HCT116 (cell line): ENCODE measurements at regions not wholly inside any gene's neighbourhood (a gene's known extent, or its start where the extent isn't known, plus 50 kb on each side); places are given as distances from the start of the nearest gene placed in this dataset.

Experiments used
- ATAC-seq: fragments of 200-7000 bp; cut with Tn5 transposase; 2 replicates; pipeline ENCODE4 v1.9.1; 2020; ENCODE audit warnings: mild to moderate bottlenecking, moderate library complexity
- BruUV-seq: library from RNA; stranded (reverse); fragments of 400-500 nt; replicated peaks from 2 replicates; lab custom pipeline; 2021; lab: Mats Ljungman, UMichigan
- CTCF ChIA-PET: fragments of 300-600 bp; sonication (Branson Sonifier 250); formaldehyde crosslinking; loops from one replicate; lab custom pipeline; 2021; ENCODE audit warnings: antibody characterized with exemption; lab: Charles Lee
- POLR2A ChIA-PET: fragments of 300-600, 350-600 bp; sonication (Branson Sonifier 250); formaldehyde crosslinking; loops from one replicate; lab custom pipeline; 2021; ENCODE audit warnings: antibody characterized with exemption; lab: Charles Lee
- RAD21 ChIA-PET, 2 experiments: fragments of 300-600 bp; sonication (Branson Sonifier 250); formaldehyde crosslinking; loops; one replicate each; lab custom pipeline; 2023; ENCODE audit warnings: low total read pairs in 2 of 2; ENCODE audit not compliant: uncharacterized antibody in 2 of 2, unreplicated experiment in 2 of 2, low non-redundant PET in 1 of 2; lab: Charles Lee
- DNase-seq: peaks from one replicate; pipeline ENCODE4 v3.0.0-alpha.2; 2010; ENCODE audit warnings: low read depth, low spot score
- H2AFZ ChIP-seq: fragments of 200-600 bp; shearing (Covaris generic), sonication (generic); 2 replicates; pipeline ENCODE4 v1.6.1; 2017; ENCODE audit warnings: low read depth, mixed run types, mixed read lengths, antibody characterized with exemption, low read length; ENCODE audit not compliant: poor library complexity, severe bottlenecking
- H3K27ac ChIP-seq: 2 replicates; pipeline ENCODE4 v1.5.1; 2012; ENCODE audit warnings: low read depth, low read length
- H3K27me3 ChIP-seq: fragments of 200-600 bp; sonication (generic); 2 replicates; pipeline ENCODE4 v1.6.1; 2016; ENCODE audit warnings: mixed run types, low read length, mixed read lengths; ENCODE audit not compliant: insufficient read depth
- H3K36me3 ChIP-seq, 2 experiments: fragments of 200-500 bp in 1 of 2; fragments of 200-600 bp in 1 of 2; sonication (Bioruptor generic) in 1 of 2; sonication (generic) in 1 of 2; 2 replicates each; pipeline versions ENCODE4 v1.5.1 to v1.6.1; 2014 to 2016; ENCODE audit warnings: low read length in 2 of 2, inconsistent platforms in 1 of 2, mixed read lengths in 1 of 2, mixed run types in 1 of 2; ENCODE audit not compliant: insufficient read depth in 2 of 2, control insufficient read depth in 1 of 2
- H3K4me1 ChIP-seq, 2 experiments: fragments of 200-600 bp in 1 of 2; sonication (generic) in 1 of 2; 2 replicates each; pipeline versions ENCODE4 v1.5.1 to v1.6.1; 2012 to 2017; ENCODE audit warnings: low read length in 2 of 2, inconsistent platforms in 1 of 2, mild to moderate bottlenecking in 1 of 2, mixed read lengths in 1 of 2, mixed run types in 1 of 2, moderate library complexity in 1 of 2; ENCODE audit not compliant: insufficient read depth in 2 of 2, control insufficient read depth in 1 of 2
- H3K4me2 ChIP-seq: fragments of 200-600 bp; sonication (generic); 2 replicates; pipeline ENCODE4 v1.6.1; 2017; ENCODE audit warnings: mixed run types, low read length, mixed read lengths
- H3K4me3 ChIP-seq, 2 experiments: fragments of 200-600 bp in 1 of 2; sonication (generic) in 1 of 2; replicated peaks in 1 of 2; 2 replicates each; pipeline ENCODE4 v1.5.1; 2011 to 2016; ENCODE audit warnings: low read length in 2 of 2, control low read depth in 1 of 2, low read depth in 1 of 2, mild to moderate bottlenecking in 1 of 2, mixed read lengths in 1 of 2, mixed run types in 1 of 2
- H3K79me2 ChIP-seq: fragments of 200-600 bp; sonication (generic); 2 replicates; pipeline ENCODE4 v1.6.1; 2017; ENCODE audit warnings: mild to moderate bottlenecking, mixed run types, low read length, moderate library complexity, mixed read lengths; ENCODE audit not compliant: insufficient read depth
- H3K9ac ChIP-seq: fragments of 200-600 bp; sonication (generic); 2 replicates; pipeline ENCODE4 v1.6.1; 2016; ENCODE audit warnings: low read length, mixed read lengths
- H3K9me2 ChIP-seq: fragments of 200-600 bp; sonication (generic), shearing (Covaris generic); 2 replicates; pipeline ENCODE4 v1.6.1; 2017; ENCODE audit warnings: mixed run types, mild to moderate bottlenecking, moderate library complexity; ENCODE audit not compliant: insufficient read depth
- H3K9me3 ChIP-seq, 2 experiments: fragments of 200-500 bp in 1 of 2; fragments of 200-600 bp in 1 of 2; sonication (Bioruptor generic) in 1 of 2; sonication (generic) in 1 of 2; 2 replicates each; pipeline ENCODE4 v1.6.1; 2014 to 2017; ENCODE audit warnings: low read length in 2 of 2, mixed read lengths in 2 of 2, inconsistent platforms in 1 of 2, low read depth in 1 of 2, mild to moderate bottlenecking in 1 of 2, mixed run types in 1 of 2, moderate library complexity in 1 of 2; ENCODE audit not compliant: control insufficient read depth in 1 of 2, insufficient read depth in 1 of 2
- H4K20me1 ChIP-seq: fragments of 200-600 bp; sonication (generic), shearing (Covaris generic); 2 replicates; pipeline ENCODE4 v1.6.1; 2017; ENCODE audit warnings: mixed run types, mild to moderate bottlenecking, moderate library complexity; ENCODE audit not compliant: insufficient read depth
- FOSL1 ChIP-seq: IDR thresholded peaks from 2 replicates; pipeline ENCODE4 v1.6.1; 2012; ENCODE audit warnings: low read depth
- POLR2AphosphoS5 ChIP-seq: IDR thresholded peaks from 2 replicates; pipeline ENCODE4 v1.6.1; 2011; ENCODE audit warnings: mild to moderate bottlenecking, low read depth, low read length, moderate library complexity
- SIN3A ChIP-seq: IDR thresholded peaks from 2 replicates; pipeline ENCODE4 v1.6.1; 2012; ENCODE audit warnings: low read depth
- SP1 ChIP-seq: IDR thresholded peaks from 2 replicates; pipeline ENCODE4 v1.6.1; 2012; ENCODE audit warnings: low read depth
- TCF7L2 ChIP-seq: IDR thresholded peaks from 2 replicates; pipeline ENCODE4 v1.7.0; 2011; ENCODE audit warnings: borderline replicate concordance, inconsistent platforms; ENCODE audit not compliant: insufficient read depth, insufficient read length; ENCODE audit errors: extremely low read depth
- YY1 ChIP-seq: IDR thresholded peaks from 2 replicates; pipeline ENCODE4 v1.6.1; 2011; ENCODE audit warnings: low read length, low read depth, moderate library complexity, mild to moderate bottlenecking; ENCODE audit not compliant: insufficient replicate concordance; ENCODE audit errors: extremely low read depth
- intact Hi-C: fragments of 100-400 bp; cut with micrococcal nuclease; formaldehyde crosslinking; loops from 2 replicates; pipeline ENCODE4 v1.10.0; 2022
- TF ChIP-seq, protein P1 (sequence below): IDR thresholded peaks from 2 replicates; pipeline ENCODE4 v1.6.1; 2012
- TF ChIP-seq, protein P2 (sequence below): IDR thresholded peaks from 2 replicates; pipeline ENCODE4 v1.6.1; 2011; ENCODE audit warnings: mild to moderate bottlenecking, low read length, moderate library complexity; ENCODE audit not compliant: insufficient replicate concordance; ENCODE audit errors: extremely low read depth
- TF ChIP-seq, protein P3 (sequence below), 3 experiments: fragments of 200-600 bp in 1 of 3; sonication (generic) in 1 of 3; IDR thresholded peaks in 2 of 3; conservative IDR thresholded peaks in 1 of 3; 2 replicates each; pipeline ENCODE4 v1.5.1; 2012 to 2017; ENCODE audit warnings: low read depth in 2 of 3, low read length in 2 of 3, antibody characterized with exemption in 1 of 3, borderline replicate concordance in 1 of 3, control low read depth in 1 of 3, mild to moderate bottlenecking in 1 of 3, mixed read lengths in 1 of 3, mixed run types in 1 of 3, moderate library complexity in 1 of 3; ENCODE audit not compliant: insufficient read depth in 1 of 3
- TF ChIP-seq, protein P4 (sequence below): IDR thresholded peaks from 2 replicates; pipeline ENCODE4 v1.6.1; 2012; ENCODE audit warnings: low read depth
- TF ChIP-seq, protein P5 (sequence below): IDR thresholded peaks from 2 replicates; pipeline ENCODE4 v1.6.1; 2012

DNA sequence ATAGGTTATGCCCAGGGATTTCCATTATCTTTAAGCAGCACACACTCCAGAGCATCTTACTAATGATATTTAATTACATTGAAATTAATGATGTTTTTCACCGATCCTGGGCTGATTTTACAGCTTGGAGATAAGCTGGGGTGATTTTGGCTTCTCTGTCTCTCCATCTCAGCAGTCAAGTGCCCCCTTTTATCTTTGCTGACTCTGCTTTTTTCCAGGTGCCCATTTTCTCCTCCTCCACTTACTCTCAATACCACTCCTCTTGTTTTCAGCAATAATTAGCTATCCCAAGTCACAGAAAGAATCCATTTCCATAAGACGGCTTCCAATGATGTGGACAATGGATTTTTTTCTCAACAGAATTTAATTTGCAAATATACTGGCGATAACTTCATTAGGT is 266.7 kb downstream of the GBA3 start:
- intact Hi-C loops = no loop called here
- Histone ChIP-seq H3K27me3 (no peaks in the 10 kb centered on the region), H3K4me1 (no peaks in the 10 kb centered on the region), H3K4me3 (no peak overlapping the region), H3K79me2 (no peaks in the 10 kb centered on the region), H3K36me3 (no peaks in the 10 kb centered on the region), H3K27ac (no peak overlapping the region), H3K4me2 (no peak overlapping the region), H2AFZ (no peak overlapping the region), H4K20me1 (no peaks in the 10 kb centered on the region), H3K9me2 (no peaks in the 10 kb centered on the region), H3K9ac (no peak overlapping the region), H3K9me3 (peaks cover 6 to 14% of the 10 kb centered on the region in 2 experiments; a peak in 2 of 4 replicates)
- TF ChIP-seq SIN3A = no peak
- TF ChIP-seq, protein P1, sequence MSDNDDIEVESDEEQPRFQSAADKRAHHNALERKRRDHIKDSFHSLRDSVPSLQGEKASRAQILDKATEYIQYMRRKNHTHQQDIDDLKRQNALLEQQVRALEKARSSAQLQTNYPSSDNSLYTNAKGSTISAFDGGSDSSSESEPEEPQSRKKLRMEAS = no peak
- TF ChIP-seq, protein P2, sequence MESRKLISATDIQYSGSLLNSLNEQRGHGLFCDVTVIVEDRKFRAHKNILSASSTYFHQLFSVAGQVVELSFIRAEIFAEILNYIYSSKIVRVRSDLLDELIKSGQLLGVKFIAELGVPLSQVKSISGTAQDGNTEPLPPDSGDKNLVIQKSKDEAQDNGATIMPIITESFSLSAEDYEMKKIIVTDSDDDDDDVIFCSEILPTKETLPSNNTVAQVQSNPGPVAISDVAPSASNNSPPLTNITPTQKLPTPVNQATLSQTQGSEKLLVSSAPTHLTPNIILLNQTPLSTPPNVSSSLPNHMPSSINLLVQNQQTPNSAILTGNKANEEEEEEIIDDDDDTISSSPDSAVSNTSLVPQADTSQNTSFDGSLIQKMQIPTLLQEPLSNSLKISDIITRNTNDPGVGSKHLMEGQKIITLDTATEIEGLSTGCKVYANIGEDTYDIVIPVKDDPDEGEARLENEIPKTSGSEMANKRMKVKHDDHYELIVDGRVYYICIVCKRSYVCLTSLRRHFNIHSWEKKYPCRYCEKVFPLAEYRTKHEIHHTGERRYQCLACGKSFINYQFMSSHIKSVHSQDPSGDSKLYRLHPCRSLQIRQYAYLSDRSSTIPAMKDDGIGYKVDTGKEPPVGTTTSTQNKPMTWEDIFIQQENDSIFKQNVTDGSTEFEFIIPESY = no peak
- TF ChIP-seq, protein P3, sequence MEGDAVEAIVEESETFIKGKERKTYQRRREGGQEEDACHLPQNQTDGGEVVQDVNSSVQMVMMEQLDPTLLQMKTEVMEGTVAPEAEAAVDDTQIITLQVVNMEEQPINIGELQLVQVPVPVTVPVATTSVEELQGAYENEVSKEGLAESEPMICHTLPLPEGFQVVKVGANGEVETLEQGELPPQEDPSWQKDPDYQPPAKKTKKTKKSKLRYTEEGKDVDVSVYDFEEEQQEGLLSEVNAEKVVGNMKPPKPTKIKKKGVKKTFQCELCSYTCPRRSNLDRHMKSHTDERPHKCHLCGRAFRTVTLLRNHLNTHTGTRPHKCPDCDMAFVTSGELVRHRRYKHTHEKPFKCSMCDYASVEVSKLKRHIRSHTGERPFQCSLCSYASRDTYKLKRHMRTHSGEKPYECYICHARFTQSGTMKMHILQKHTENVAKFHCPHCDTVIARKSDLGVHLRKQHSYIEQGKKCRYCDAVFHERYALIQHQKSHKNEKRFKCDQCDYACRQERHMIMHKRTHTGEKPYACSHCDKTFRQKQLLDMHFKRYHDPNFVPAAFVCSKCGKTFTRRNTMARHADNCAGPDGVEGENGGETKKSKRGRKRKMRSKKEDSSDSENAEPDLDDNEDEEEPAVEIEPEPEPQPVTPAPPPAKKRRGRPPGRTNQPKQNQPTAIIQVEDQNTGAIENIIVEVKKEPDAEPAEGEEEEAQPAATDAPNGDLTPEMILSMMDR (IDR thresholded peaks at IDR 0.05 in 2 of 3, conservative IDR thresholded peaks at IDR 0.05 in 1 of 3; ENCODE audit: borderline replicate concordance in 1 of 3, insufficient read depth in 1 of 3, low read depth in 2 of 3, low read length in 2 of 3) = no peak
- TF ChIP-seq, protein P4, sequence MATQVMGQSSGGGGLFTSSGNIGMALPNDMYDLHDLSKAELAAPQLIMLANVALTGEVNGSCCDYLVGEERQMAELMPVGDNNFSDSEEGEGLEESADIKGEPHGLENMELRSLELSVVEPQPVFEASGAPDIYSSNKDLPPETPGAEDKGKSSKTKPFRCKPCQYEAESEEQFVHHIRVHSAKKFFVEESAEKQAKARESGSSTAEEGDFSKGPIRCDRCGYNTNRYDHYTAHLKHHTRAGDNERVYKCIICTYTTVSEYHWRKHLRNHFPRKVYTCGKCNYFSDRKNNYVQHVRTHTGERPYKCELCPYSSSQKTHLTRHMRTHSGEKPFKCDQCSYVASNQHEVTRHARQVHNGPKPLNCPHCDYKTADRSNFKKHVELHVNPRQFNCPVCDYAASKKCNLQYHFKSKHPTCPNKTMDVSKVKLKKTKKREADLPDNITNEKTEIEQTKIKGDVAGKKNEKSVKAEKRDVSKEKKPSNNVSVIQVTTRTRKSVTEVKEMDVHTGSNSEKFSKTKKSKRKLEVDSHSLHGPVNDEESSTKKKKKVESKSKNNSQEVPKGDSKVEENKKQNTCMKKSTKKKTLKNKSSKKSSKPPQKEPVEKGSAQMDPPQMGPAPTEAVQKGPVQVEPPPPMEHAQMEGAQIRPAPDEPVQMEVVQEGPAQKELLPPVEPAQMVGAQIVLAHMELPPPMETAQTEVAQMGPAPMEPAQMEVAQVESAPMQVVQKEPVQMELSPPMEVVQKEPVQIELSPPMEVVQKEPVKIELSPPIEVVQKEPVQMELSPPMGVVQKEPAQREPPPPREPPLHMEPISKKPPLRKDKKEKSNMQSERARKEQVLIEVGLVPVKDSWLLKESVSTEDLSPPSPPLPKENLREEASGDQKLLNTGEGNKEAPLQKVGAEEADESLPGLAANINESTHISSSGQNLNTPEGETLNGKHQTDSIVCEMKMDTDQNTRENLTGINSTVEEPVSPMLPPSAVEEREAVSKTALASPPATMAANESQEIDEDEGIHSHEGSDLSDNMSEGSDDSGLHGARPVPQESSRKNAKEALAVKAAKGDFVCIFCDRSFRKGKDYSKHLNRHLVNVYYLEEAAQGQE = no peak
- no peak for TF ChIP-seq POLR2AphosphoS5
- TF ChIP-seq FOSL1 = no peak
- TF ChIP-seq TCF7L2 = no peak
- TF ChIP-seq YY1 = no peak
- TF ChIP-seq, protein P5, sequence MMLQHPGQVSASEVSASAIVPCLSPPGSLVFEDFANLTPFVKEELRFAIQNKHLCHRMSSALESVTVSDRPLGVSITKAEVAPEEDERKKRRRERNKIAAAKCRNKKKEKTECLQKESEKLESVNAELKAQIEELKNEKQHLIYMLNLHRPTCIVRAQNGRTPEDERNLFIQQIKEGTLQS = no peak
- no peak for TF ChIP-seq SP1
- no peak for DNase-seq
- ChIA-PET POLR2A (no interaction called here), RAD21 (no interaction called here), CTCF (no interaction called here)
- no peak for ATAC-seq
- no TSS peak for BruUV-seq
